Tibial nerve (tissue), 4 donors: ENCODE measurements at regions not wholly inside any gene's neighbourhood (a gene's known extent, or its start where the extent isn't known, plus 50 kb on each side); places are given as distances from the start of the nearest gene placed in this dataset.
"Not testable (repeated sequence)": the region's sequence is repeated elsewhere in the genome, so short reads cannot be mapped to it uniquely, and the experiment has no call there.

Source experiments
- DNase-seq, 2 donors: peaks; one replicate each; pipeline ENCODE4 v3.0.0-alpha.2; 2019; ENCODE audit warnings: low spot score in 2 of 2
- H3K27ac ChIP-seq, 4 donors: fragments of 200-600 bp; sonication (generic) in 3 of 4; one replicate each; pipeline ENCODE4 v1.5.1; 2017 to 2019; ENCODE audit warnings: mild to moderate bottlenecking in 1 of 4
- H3K27me3 ChIP-seq, 2 donors: fragments of 200-600 bp; sonication (generic) in 1 of 2; one replicate each; pipeline versions ENCODE4 v1.5.1 to v1.6.0; 2017 to 2019
- H3K36me3 ChIP-seq, 3 donors: fragments of 200-600 bp; sonication (generic); one replicate each; pipeline ENCODE4 v1.5.1; 2018 to 2019
- H3K4me1 ChIP-seq, 4 donors: fragments of 200-600 bp; sonication (generic) in 3 of 4; one replicate each; pipeline ENCODE4 v1.5.1; 2017 to 2019
- H3K4me3 ChIP-seq, 4 donors: fragments of 200-600 bp; sonication (generic) in 3 of 4; one replicate each; pipeline ENCODE4 v1.5.1; 2017 to 2019; ENCODE audit warnings: mild to moderate bottlenecking in 1 of 4, moderate library complexity in 1 of 4
- H3K9me3 ChIP-seq, 4 donors: fragments of 200-600 bp; sonication (generic) in 3 of 4; one replicate each; pipeline ENCODE4 v1.5.1; 2017 to 2019
- CTCF ChIP-seq, 5 experiments: fragments of 200-600 bp in 3 of 5; fragments of 450-650 bp in 2 of 5; sonication (generic) in 3 of 5; IDR thresholded peaks; one replicate each; pipeline ENCODE4 v1.5.1; 2016 to 2019; ENCODE audit warnings: antibody characterized with exemption in 5 of 5, mild to moderate bottlenecking in 3 of 5, moderate library complexity in 2 of 5
- EP300 ChIP-seq, 2 donors: sonication (generic); formaldehyde crosslinking; IDR thresholded peaks; one replicate each; pipeline ENCODE4 v1.6.1; 2017; ENCODE audit warnings: antibody characterized with exemption in 2 of 2, mild to moderate bottlenecking in 1 of 2
- POLR2A ChIP-seq, 2 donors: fragments of 450-650 bp; IDR thresholded peaks; one replicate each; pipeline ENCODE4 v1.6.1; 2017; ENCODE audit warnings: antibody characterized with exemption in 2 of 2, mild to moderate bottlenecking in 2 of 2, moderate library complexity in 2 of 2
- WGBS, 2 donors: methylation state at CpG; one replicate each; pipeline ENCODE4 v1.1.5; 2018; 5-methylcytosine and 5-hydroxymethylcytosine counted together

GRCh38 chr2:223324402-223324801, 272.4 kb downstream of the KCNE4 start:
- Histone ChIP-seq H3K36me3 (no peaks in the 10 kb centered on the region), H3K4me3 (no peak overlapping the region), H3K4me1 (no peaks in the 10 kb centered on the region), H3K27ac (no peak overlapping the region), H3K9me3 (no peaks in the 10 kb centered on the region), H3K27me3 (no peaks in the 10 kb centered on the region)
- 61 to 67% methylated on average over 5 of the region's 5 CpGs for WGBS, 2 donors
- TF ChIP-seq CTCF (IDR thresholded peaks at IDR 0.05) (no peak), EP300 (IDR thresholded peaks at IDR 0.05) (no peak), POLR2A (IDR thresholded peaks at IDR 0.05) (no peak)
- DNase-seq: no peak

- TF ChIP-seq EP300 (IDR thresholded peaks at IDR 0.05): no peak
- no peak for TF ChIP-seq CTCF (IDR thresholded peaks at IDR 0.05)
- no peak for TF ChIP-seq POLR2A (IDR thresholded peaks at IDR 0.05)
- Histone ChIP-seq H3K9me3 (no peaks in the 10 kb centered on the region), H3K27me3 (no peaks in the 10 kb centered on the region), H3K27ac (no peak overlapping the region), H3K36me3 (no peaks in the 10 kb centered on the region), H3K4me1 (no peaks in the 10 kb centered on the region), H3K4me3 (no peak overlapping the region)
- DNase-seq: no peak
- 58 to 67% methylated on average over 1 of the region's 1 CpG for WGBS, 2 donors
Observed at GRCh38 chr2:223328578-223328977, 273.6 kb downstream of the SCG2 start.

- not testable (repeated sequence) for H3K4me3 ChIP-seq, H3K4me1 ChIP-seq, H3K36me3 ChIP-seq, DNase-seq, H3K27me3 ChIP-seq, H3K9me3 ChIP-seq, H3K27ac ChIP-seq
- WGBS, 2 donors: 71 to 78% methylated on average over 6 to 7 of the region's 7 CpGs
Observed at GRCh38 chr2:223330747-223331146, 271.4 kb downstream of the SCG2 start.

- no peaks in the 10 kb centered on the region for H3K9me3 ChIP-seq
- 40 to 67% methylated on average over 1 of the region's 1 CpG for WGBS, 2 donors
- H3K27ac ChIP-seq: peak overlapping the region in 1 of 4 donors; percentile 17
- no peak overlapping the region for H3K4me3 ChIP-seq
- H3K27me3 ChIP-seq: no peaks in the 10 kb centered on the region
- no peak for DNase-seq
- no peak for TF ChIP-seq CTCF (IDR thresholded peaks at IDR 0.05)
- no peak for TF ChIP-seq EP300 (IDR thresholded peaks at IDR 0.05)
- no peak for TF ChIP-seq POLR2A (IDR thresholded peaks at IDR 0.05)
- H3K4me1 ChIP-seq: no peaks in the 10 kb centered on the region
- H3K36me3 ChIP-seq: no peaks in the 10 kb centered on the region
Observed at GRCh38 chr2:223338016-223338415, 264.1 kb downstream of the SCG2 start.

- Histone ChIP-seq H3K36me3 (no peaks in the 10 kb centered on the region), H3K27me3 (no peaks in the 10 kb centered on the region), H3K4me3 (no peak overlapping the region), H3K4me1 (no peaks in the 10 kb centered on the region), H3K9me3 (peaks cover 0 to 14% (median 0%) of the 10 kb centered on the region in 4 donors), H3K27ac (no peak overlapping the region)
- DNase-seq: no peak
- TF ChIP-seq POLR2A (IDR thresholded peaks at IDR 0.05): no peak
- TF ChIP-seq EP300 (IDR thresholded peaks at IDR 0.05): no peak
- no peak for TF ChIP-seq CTCF (IDR thresholded peaks at IDR 0.05)
- 55 to 78% methylated on average over 1 of the region's 1 CpG for WGBS, 2 donors
Observed at GRCh38 chr2:223357076-223357475, 245.1 kb downstream of the SCG2 start.

- no peak overlapping the region for H3K4me3 ChIP-seq
- H3K27ac ChIP-seq: no peak overlapping the region
- H3K36me3 ChIP-seq: no peaks in the 10 kb centered on the region
- H3K27me3 ChIP-seq: no peaks in the 10 kb centered on the region
- 89 to 94% methylated on average over 6 of the region's 6 CpGs for WGBS, 2 donors
- no peaks in the 10 kb centered on the region for H3K4me1 ChIP-seq
- DNase-seq: no peak
- no peaks in the 10 kb centered on the region for H3K9me3 ChIP-seq
- TF ChIP-seq EP300 (IDR thresholded peaks at IDR 0.05): no peak
- no peak for TF ChIP-seq POLR2A (IDR thresholded peaks at IDR 0.05)
- TF ChIP-seq CTCF (IDR thresholded peaks at IDR 0.05): no peak
Observed at GRCh38 chr2:223363085-223363484, 239.1 kb downstream of the SCG2 start.
